GM23248 (cell line): ENCODE measurements at regions not wholly inside any gene's neighbourhood (a gene's known extent, or its start where the extent isn't known, plus 50 kb on each side); places are given as distances from the start of the nearest gene placed in this dataset.
A peak's percentile ranks its signal among the peaks of the same experiment; 100 is the strongest.

Source experiments
- DNase-seq: peaks from one replicate; pipeline ENCODE4 v3.0.0-alpha.2; 2015
- H2AFZ ChIP-seq: fragments of 200-600 bp; sonication (generic); 2 replicates; pipeline ENCODE4 v1.6.1; 2016; ENCODE audit warnings: antibody characterized with exemption
- H3F3A ChIP-seq: fragments of 200-600 bp; sonication (generic); 2 replicates; pipeline ENCODE4 v1.6.1; 2016; ENCODE audit warnings: mild to moderate bottlenecking, antibody characterized with exemption, mixed run types; ENCODE audit not compliant: insufficient read depth
- H3K27ac ChIP-seq: fragments of 200-600 bp; sonication (generic); 2 replicates; pipeline ENCODE4 v1.5.1; 2016; ENCODE audit warnings: mild to moderate bottlenecking
- H3K27me3 ChIP-seq: fragments of 200-600 bp; sonication (generic); replicated peaks from 2 replicates; pipeline ENCODE4 v1.6.1; 2016; ENCODE audit warnings: mild to moderate bottlenecking; ENCODE audit not compliant: insufficient read depth
- H3K36me3 ChIP-seq: fragments of 200-600 bp; sonication (generic); 2 replicates; pipeline ENCODE4 v1.6.1; 2016; ENCODE audit warnings: low read depth, mild to moderate bottlenecking
- H3K4me1 ChIP-seq: fragments of 200-600 bp; sonication (generic); 2 replicates; pipeline ENCODE4 v1.6.1; 2016; ENCODE audit warnings: mild to moderate bottlenecking; ENCODE audit not compliant: insufficient read depth
- H3K4me2 ChIP-seq: fragments of 200-600 bp; sonication (generic); one replicate; pipeline ENCODE4 v1.6.1; 2016; ENCODE audit warnings: mild to moderate bottlenecking; ENCODE audit not compliant: unreplicated experiment
- H3K4me3 ChIP-seq: fragments of 200-600 bp; sonication (generic); 2 replicates; pipeline ENCODE4 v1.5.1; 2016; ENCODE audit warnings: mild to moderate bottlenecking
- H3K79me2 ChIP-seq: fragments of 200-600 bp; sonication (generic); 2 replicates; pipeline ENCODE4 v1.6.1; 2016; ENCODE audit warnings: mild to moderate bottlenecking; ENCODE audit not compliant: insufficient read depth
- H3K9ac ChIP-seq: fragments of 200-600 bp; sonication (generic); 2 replicates; pipeline ENCODE4 v1.6.1; 2016; ENCODE audit warnings: mild to moderate bottlenecking
- H3K9me2 ChIP-seq: fragments of 200-600 bp; sonication (generic); 2 replicates; pipeline ENCODE4 v1.6.1; 2016; ENCODE audit warnings: mixed run types, mild to moderate bottlenecking, moderate library complexity; ENCODE audit not compliant: insufficient read depth
- H3K9me3 ChIP-seq: fragments of 200-600 bp; sonication (generic); one replicate; pipeline ENCODE4 v1.6.1; 2017; ENCODE audit warnings: low read depth
- H4K20me1 ChIP-seq: fragments of 200-600 bp; sonication (generic); 2 replicates; pipeline ENCODE4 v1.6.0; 2016; ENCODE audit not compliant: insufficient read depth
- EZH2 ChIP-seq: fragments of 200-600 bp; sonication (generic); IDR thresholded peaks from 2 replicates; pipeline ENCODE4 v1.6.1; 2018; ENCODE audit warnings: antibody characterized with exemption, mild to moderate bottlenecking; ENCODE audit not compliant: insufficient read depth, poor library complexity, severe bottlenecking
- EZH2phosphoT487 ChIP-seq: fragments of 200-600 bp; sonication (generic); IDR thresholded peaks from 2 replicates; pipeline ENCODE4 v1.6.1; 2018; ENCODE audit warnings: antibody characterized with exemption, moderate library complexity, mild to moderate bottlenecking, low read depth; ENCODE audit not compliant: insufficient read depth
- WGBS, 2 experiments: methylation state at CpG; one replicate each; pipeline ENCODE4 v1.1.6; 2015 to 2017; ENCODE audit warnings: low lambda C conversion rate in 2 of 2, low coverage in 1 of 2; ENCODE audit errors: missing lambda C conversion rate in 2 of 2; 5-methylcytosine and 5-hydroxymethylcytosine counted together
- in situ Hi-C: fragments of 300-500 bp; cut with MboI; formaldehyde crosslinking; loops from 2 replicates; pipeline ENCODE4 v1.15.0; 2020

GRCh38 chr1:71222668-71223067, 141.8 kb upstream of the ZRANB2 start:
- Histone ChIP-seq H3F3A (no peaks in the 10 kb centered on the region), H4K20me1 (no peaks in the 10 kb centered on the region), H3K4me2 (no peak overlapping the region), H3K27me3 (no peaks in the 10 kb centered on the region), H3K36me3 (no peaks in the 10 kb centered on the region), H3K9ac (no peak overlapping the region), H3K27ac (no peak overlapping the region), H3K79me2 (no peaks in the 10 kb centered on the region), H3K4me1 (no peaks in the 10 kb centered on the region), H3K9me2 (no peaks in the 10 kb centered on the region), H3K4me3 (no peak overlapping the region), H3K9me3 (no peaks in the 10 kb centered on the region), H2AFZ (no peak overlapping the region)
- in situ Hi-C loops = no loop called here
- DNase-seq = no peak
- 56 to 73% methylated on average over 2 of the region's 2 CpGs for WGBS, 2 experiments
- TF ChIP-seq EZH2 = no peak
- no peak for TF ChIP-seq EZH2phosphoT487

DNA sequence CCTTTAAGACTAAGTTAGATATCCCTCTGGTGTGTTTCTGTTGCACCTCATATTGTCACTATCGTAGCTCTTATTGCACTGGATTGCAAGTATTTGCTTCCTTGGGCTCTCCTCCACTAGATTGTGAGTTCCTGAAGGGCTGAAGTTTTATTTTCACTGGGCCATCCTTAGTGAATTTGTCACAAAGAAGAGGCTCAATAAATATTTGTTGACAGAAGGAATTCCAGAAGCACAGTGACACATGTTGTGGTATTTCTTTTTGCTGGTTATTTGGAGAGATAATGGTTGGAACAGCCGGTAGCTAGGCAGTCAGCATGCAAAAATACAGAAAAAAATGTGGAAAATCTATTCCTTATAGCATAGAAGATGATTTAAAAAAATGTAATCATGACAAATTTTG, 129.9 kb upstream of the ZRANB2 start:
- no peak overlapping the region for H3K27ac ChIP-seq
- in situ Hi-C loops = no loop called here
- no peaks in the 10 kb centered on the region for H3K4me1 ChIP-seq
- H3K4me2 ChIP-seq = no peak overlapping the region
- H4K20me1 ChIP-seq = no peaks in the 10 kb centered on the region
- no peaks in the 10 kb centered on the region for H3K79me2 ChIP-seq
- H3K9me2 ChIP-seq = no peaks in the 10 kb centered on the region
- H2AFZ ChIP-seq = no peak overlapping the region
- no peak overlapping the region for H3K4me3 ChIP-seq
- no peak for TF ChIP-seq EZH2phosphoT487
- H3K36me3 ChIP-seq = no peaks in the 10 kb centered on the region
- no peak for DNase-seq
- 55 to 68% methylated on average over 2 of the region's 2 CpGs for WGBS, 2 experiments
- H3F3A ChIP-seq = no peaks in the 10 kb centered on the region
- H3K9ac ChIP-seq = no peak overlapping the region
- H3K9me3 ChIP-seq = no peaks in the 10 kb centered on the region
- H3K27me3 ChIP-seq = no peaks in the 10 kb centered on the region

DNA sequence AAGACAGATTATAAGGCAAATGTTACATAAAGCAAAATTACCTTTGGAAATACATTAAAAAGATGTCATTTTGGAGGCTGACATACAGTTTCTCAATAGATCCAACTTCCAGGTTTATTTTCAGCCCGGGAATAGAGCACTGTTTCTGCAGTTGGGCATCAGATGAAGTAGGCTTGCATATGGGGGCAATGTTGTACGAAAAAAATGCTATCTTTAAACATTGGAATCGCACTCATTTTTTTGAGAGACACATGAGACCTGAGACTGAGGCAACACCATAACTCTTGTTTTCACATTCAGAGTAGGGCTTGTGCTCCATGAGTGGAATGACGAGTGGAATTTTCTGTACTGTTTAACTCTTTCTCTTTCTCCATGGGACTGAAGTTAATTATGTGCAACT, 122.4 kb upstream of the ZRANB2 start:
- Histone ChIP-seq H3K4me3 (no peak overlapping the region), H3K79me2 (no peaks in the 10 kb centered on the region), H3F3A (no peaks in the 10 kb centered on the region), H4K20me1 (no peaks in the 10 kb centered on the region), H3K27me3 (no peaks in the 10 kb centered on the region), H2AFZ (no peak overlapping the region), H3K4me2 (no peak overlapping the region), H3K9ac (no peak overlapping the region), H3K36me3 (no peaks in the 10 kb centered on the region), H3K4me1 (no peaks in the 10 kb centered on the region), H3K27ac (no peak overlapping the region), H3K9me2 (no peaks in the 10 kb centered on the region), H3K9me3 (no peaks in the 10 kb centered on the region)
- TF ChIP-seq EZH2 (no peak), EZH2phosphoT487 (no peak)
- DNase-seq = no peak
- WGBS, 2 experiments = 84 to 85% methylated on average over 4 of the region's 4 CpGs
- in situ Hi-C loops = no loop called here

- Histone ChIP-seq H3K36me3 (no peaks in the 10 kb centered on the region), H3K27me3 (no peaks in the 10 kb centered on the region), H3K4me2 (no peak overlapping the region), H3K79me2 (no peaks in the 10 kb centered on the region), H3K9ac (no peak overlapping the region), H3K9me2 (no peaks in the 10 kb centered on the region), H3F3A (no peaks in the 10 kb centered on the region), H3K9me3 (no peaks in the 10 kb centered on the region), H3K27ac (no peak overlapping the region), H4K20me1 (no peaks in the 10 kb centered on the region), H3K4me3 (no peak overlapping the region), H2AFZ (no peak overlapping the region; the same call in 1 of the 2 replicates), H3K4me1 (no peaks in the 10 kb centered on the region)
- no peak for DNase-seq
- TF ChIP-seq EZH2 = no peak
- no peak for TF ChIP-seq EZH2phosphoT487
- in situ Hi-C loops = no loop called here
Observed at GRCh38 chr1:71200503-71200902, 119.7 kb upstream of the ZRANB2 start.

- Histone ChIP-seq H3K79me2 (no peaks in the 10 kb centered on the region), H3K4me2 (no peak overlapping the region), H3F3A (no peaks in the 10 kb centered on the region), H3K9me2 (no peaks in the 10 kb centered on the region), H4K20me1 (no peaks in the 10 kb centered on the region), H3K4me3 (no peak overlapping the region), H3K27me3 (no peaks in the 10 kb centered on the region), H3K36me3 (no peaks in the 10 kb centered on the region), H2AFZ (no peak overlapping the region), H3K9ac (no peak overlapping the region), H3K4me1 (no peaks in the 10 kb centered on the region), H3K27ac (no peak overlapping the region), H3K9me3 (no peaks in the 10 kb centered on the region)
- in situ Hi-C loops = loop anchor here (5.0 kb wide), 1 partner anchor 836 kb away; no protein-coding TSS in a partner anchor
- no peak for TF ChIP-seq EZH2phosphoT487
- no peak for TF ChIP-seq EZH2
- DNase-seq = peak; percentile 55
Observed at GRCh38 chr1:71196685-71197084, 115.8 kb upstream of the ZRANB2 start.
